Left hindlimb (tissue), 1 donor: ENCODE measurements at regions not wholly inside any gene's neighbourhood (a gene's known extent, or its start where the extent isn't known, plus 50 kb on each side); places are given as distances from the start of the nearest gene placed in this dataset.

Experiments used
- DNase-seq: peaks from one replicate; pipeline ENCODE4 v3.0.0-alpha.2; 2018

GRCh38 chr11:127452533-127452932 lies 452.0 kb upstream of the KIRREL3 start:
- no peak for DNase-seq

GRCh38 chr11:127451861-127452260 lies 451.3 kb upstream of the KIRREL3 start:
- no peak for DNase-seq

- DNase-seq: no peak
Observed at GRCh38 chr11:127448101-127448500, 447.5 kb upstream of the KIRREL3 start.

GRCh38 chr11:127445476-127445875 lies 444.9 kb upstream of the KIRREL3 start:
- no peak for DNase-seq

GRCh38 chr11:127443297-127443696 lies 442.7 kb upstream of the KIRREL3 start:
- DNase-seq: no peak

GRCh38 chr11:127440616-127441015 lies 440.0 kb upstream of the KIRREL3 start:
- no peak for DNase-seq

- DNase-seq: no peak
Observed at GRCh38 chr11:127425281-127425680, 424.7 kb upstream of the KIRREL3 start.

GRCh38 chr11:127424661-127425060 lies 424.1 kb upstream of the KIRREL3 start:
- no peak for DNase-seq

- no peak for DNase-seq
Observed at GRCh38 chr11:127420139-127420538, 419.6 kb upstream of the KIRREL3 start.

GRCh38 chr11:127412722-127413380 lies 412.3 kb upstream of the KIRREL3 start:
- no peak for DNase-seq

GRCh38 chr11:127412234-127412633 lies 411.7 kb upstream of the KIRREL3 start:
- no peak for DNase-seq

- no peak for DNase-seq
Observed at GRCh38 chr11:127411283-127411682, 410.7 kb upstream of the KIRREL3 start.

- DNase-seq: no peak
Observed at GRCh38 chr11:127395034-127395433, 394.5 kb upstream of the KIRREL3 start.

- DNase-seq: no peak
Observed at GRCh38 chr11:127393460-127393997, 393.0 kb upstream of the KIRREL3 start.

- DNase-seq: no peak
Observed at GRCh38 chr11:127392575-127392974, 392.0 kb upstream of the KIRREL3 start.

- no peak for DNase-seq
Observed at GRCh38 chr11:127390465-127390864, 389.9 kb upstream of the KIRREL3 start.

- no peak for DNase-seq
Observed at GRCh38 chr11:127385071-127385470, 384.5 kb upstream of the KIRREL3 start.

- no peak for DNase-seq
Observed at GRCh38 chr11:127383026-127383425, 382.5 kb upstream of the KIRREL3 start.

- no peak for DNase-seq
Observed at GRCh38 chr11:127381247-127381646, 380.7 kb upstream of the KIRREL3 start.

GRCh38 chr11:127379686-127380085 lies 379.1 kb upstream of the KIRREL3 start:
- no peak for DNase-seq

GRCh38 chr11:127376301-127376700 lies 375.7 kb upstream of the KIRREL3 start:
- DNase-seq: no peak

- DNase-seq: no peak
Observed at GRCh38 chr11:127369356-127369755, 368.8 kb upstream of the KIRREL3 start.

- DNase-seq: no peak
Observed at GRCh38 chr11:127362754-127363308, 362.3 kb upstream of the KIRREL3 start.

- DNase-seq: no peak
Observed at GRCh38 chr11:127358160-127358559, 357.6 kb upstream of the KIRREL3 start.

- no peak for DNase-seq
Observed at GRCh38 chr11:127350476-127350875, 349.9 kb upstream of the KIRREL3 start.
